HEK293 (cell line): ENCODE measurements at regions not wholly inside any gene's neighbourhood (a gene's known extent, or its start where the extent isn't known, plus 50 kb on each side); places are given as distances from the start of the nearest gene placed in this dataset.
"Not testable (repeated sequence)": the region's sequence is repeated elsewhere in the genome, so short reads cannot be mapped to it uniquely, and the experiment has no call there.

Source experiments
- CTCF ChIA-PET: fragments of 350-600 bp; formaldehyde crosslinking; extraction: SDS; loops from one replicate; lab custom pipeline; 2021; ENCODE audit warnings: antibody characterized with exemption; lab: Yijun Ruan, JAX
- POLR2A ChIA-PET: fragments of 300-600 bp; formaldehyde crosslinking; extraction: SDS; loops from one replicate; lab custom pipeline; 2020; ENCODE audit warnings: antibody characterized with exemption, inconsistent platforms; lab: Yijun Ruan, JAX
- H3K27ac ChIP-seq: fragments of 200-500 bp; sonication (Bioruptor generic); 2 replicates; pipeline ENCODE4 v1.5.1; 2014; ENCODE audit warnings: low read depth, low read length, control low read depth, inconsistent platforms; ENCODE audit errors: extremely low read depth
- H3K36me3 ChIP-seq, 2 experiments: fragments of 200-500 bp in 1 of 2; sonication (Bioruptor generic) in 1 of 2; 1 replicate in 1 of 2; 2 replicates in 1 of 2; pipeline ENCODE4 v1.5.1; 2014 to 2017; ENCODE audit warnings: inconsistent platforms in 2 of 2, low read length in 2 of 2; ENCODE audit not compliant: control insufficient read depth in 2 of 2, insufficient read depth in 1 of 2
- H3K4me1 ChIP-seq: fragments of 200-500 bp; sonication (Bioruptor generic); 2 replicates; pipeline ENCODE4 v1.5.1; 2014; ENCODE audit warnings: mild to moderate bottlenecking, low read length, inconsistent platforms; ENCODE audit not compliant: control insufficient read depth, insufficient read depth
- H3K4me3 ChIP-seq: 2 replicates; pipeline ENCODE4 v1.5.1; 2011; ENCODE audit warnings: low read depth, mild to moderate bottlenecking, control low read depth, low read length, moderate library complexity
- H3K9me3 ChIP-seq: fragments of 200-500 bp; sonication (Bioruptor generic); 2 replicates; pipeline ENCODE4 v1.5.1; 2014; ENCODE audit warnings: low read depth, low read length, inconsistent platforms; ENCODE audit not compliant: control insufficient read depth, insufficient read depth
- KLF7 ChIP-seq: fragments of 450-650 bp; formaldehyde crosslinking; IDR thresholded peaks from 2 replicates; pipeline ENCODE4 v1.5.1; 2016; ENCODE audit warnings: missing biosample characterization, missing genetic modification characterization, borderline replicate concordance
- KLF9 ChIP-seq: fragments of 450-650 bp; formaldehyde crosslinking; IDR thresholded peaks from 2 replicates; pipeline ENCODE4 v1.5.1; 2016; ENCODE audit warnings: missing biosample characterization, missing genetic modification characterization, low read depth
- OVOL3 ChIP-seq: fragments of 450-650 bp; formaldehyde crosslinking; IDR thresholded peaks from 2 replicates; pipeline ENCODE4 v1.5.1; 2016; ENCODE audit warnings: missing biosample characterization, missing genetic modification characterization
- SALL2 ChIP-seq: fragments of 450-650 bp; formaldehyde crosslinking; IDR thresholded peaks from 2 replicates; pipeline ENCODE4 v1.5.0; 2017; ENCODE audit warnings: missing biosample characterization, mild to moderate bottlenecking, missing genetic modification characterization, borderline replicate concordance
- ZBTB10 ChIP-seq: fragments of 450-650 bp; formaldehyde crosslinking; IDR thresholded peaks from 2 replicates; pipeline ENCODE4 v1.5.1; 2016; ENCODE audit warnings: missing biosample characterization, missing genetic modification characterization
- ZBTB8A ChIP-seq: fragments of 450-650 bp; formaldehyde crosslinking; IDR thresholded peaks from 2 replicates; pipeline ENCODE4 v1.5.1; 2016; ENCODE audit warnings: missing biosample characterization, missing genetic modification characterization
- ZEB2 ChIP-seq: fragments of 450-650 bp; formaldehyde crosslinking; IDR thresholded peaks from 2 replicates; pipeline ENCODE4 v1.5.1; 2016; ENCODE audit warnings: missing biosample characterization, missing genetic modification characterization
- ZNF121 ChIP-seq: fragments of 450-650 bp; formaldehyde crosslinking; IDR thresholded peaks from 2 replicates; pipeline ENCODE4 v1.5.1; 2016; ENCODE audit warnings: missing biosample characterization, missing genetic modification characterization
- ZNF155 ChIP-seq: fragments of 450-650 bp; formaldehyde crosslinking; IDR thresholded peaks from 2 replicates; pipeline ENCODE4 v1.5.1; 2016; ENCODE audit warnings: missing biosample characterization, missing genetic modification characterization
- ZNF157 ChIP-seq: fragments of 450-650 bp; formaldehyde crosslinking; IDR thresholded peaks from 2 replicates; pipeline ENCODE4 v1.5.1; 2016; ENCODE audit warnings: missing biosample characterization, missing genetic modification characterization
- ZNF202 ChIP-seq: fragments of 450-650 bp; formaldehyde crosslinking; IDR thresholded peaks from 2 replicates; pipeline ENCODE4 v1.5.1; 2016; ENCODE audit warnings: missing biosample characterization, missing genetic modification characterization, borderline replicate concordance
- ZNF23 ChIP-seq: fragments of 450-650 bp; formaldehyde crosslinking; IDR thresholded peaks from 2 replicates; pipeline ENCODE4 v1.5.1; 2016; ENCODE audit warnings: missing biosample characterization, missing genetic modification characterization, borderline replicate concordance
- ZNF248 ChIP-seq: fragments of 450-650 bp; formaldehyde crosslinking; IDR thresholded peaks from 2 replicates; pipeline ENCODE4 v1.5.1; 2017; ENCODE audit warnings: missing biosample characterization, missing genetic modification characterization
- ZNF571 ChIP-seq: fragments of 450-650 bp; formaldehyde crosslinking; IDR thresholded peaks from 2 replicates; pipeline ENCODE4 v1.5.0; 2017; ENCODE audit warnings: missing biosample characterization, missing genetic modification characterization
- ZNF580 ChIP-seq: fragments of 450-650 bp; formaldehyde crosslinking; IDR thresholded peaks from 2 replicates; pipeline ENCODE4 v1.5.1; 2016; ENCODE audit warnings: missing biosample characterization, missing genetic modification characterization
- ZNF596 ChIP-seq: fragments of 450-650 bp; IDR thresholded peaks from 2 replicates; pipeline ENCODE4 v1.5.0; 2018; ENCODE audit warnings: missing biosample characterization, mild to moderate bottlenecking, missing genetic modification characterization, moderate library complexity
- ZNF624 ChIP-seq: fragments of 450-650 bp; formaldehyde crosslinking; IDR thresholded peaks from 2 replicates; pipeline ENCODE4 v1.5.1; 2017; ENCODE audit warnings: missing biosample characterization, missing genetic modification characterization
- ZNF670 ChIP-seq: fragments of 450-650 bp; formaldehyde crosslinking; IDR thresholded peaks from 2 replicates; pipeline ENCODE4 v1.5.1; 2016; ENCODE audit warnings: missing biosample characterization, missing genetic modification characterization, low read depth
- ZNF692 ChIP-seq: fragments of 450-650 bp; formaldehyde crosslinking; IDR thresholded peaks from 2 replicates; pipeline ENCODE4 v1.5.1; 2016; ENCODE audit warnings: missing biosample characterization, missing genetic modification characterization
- ZNF701 ChIP-seq: fragments of 450-650 bp; formaldehyde crosslinking; IDR thresholded peaks from 2 replicates; pipeline ENCODE4 v1.5.1; 2016; ENCODE audit warnings: missing biosample characterization, missing genetic modification characterization
- ZNF747 ChIP-seq: fragments of 450-650 bp; formaldehyde crosslinking; IDR thresholded peaks from 2 replicates; pipeline ENCODE4 v1.5.1; 2016; ENCODE audit warnings: missing biosample characterization, missing genetic modification characterization
- ZXDB ChIP-seq: fragments of 450-650 bp; formaldehyde crosslinking; IDR thresholded peaks from 2 replicates; pipeline ENCODE4 v1.5.1; 2016; ENCODE audit warnings: missing biosample characterization, missing genetic modification characterization
- TF ChIP-seq, protein P1 (sequence below): fragments of 450-650 bp; formaldehyde crosslinking; IDR thresholded peaks from 2 replicates; pipeline ENCODE4 v1.5.1; 2017; ENCODE audit warnings: missing biosample characterization, mild to moderate bottlenecking, missing genetic modification characterization, moderate library complexity

DNA sequence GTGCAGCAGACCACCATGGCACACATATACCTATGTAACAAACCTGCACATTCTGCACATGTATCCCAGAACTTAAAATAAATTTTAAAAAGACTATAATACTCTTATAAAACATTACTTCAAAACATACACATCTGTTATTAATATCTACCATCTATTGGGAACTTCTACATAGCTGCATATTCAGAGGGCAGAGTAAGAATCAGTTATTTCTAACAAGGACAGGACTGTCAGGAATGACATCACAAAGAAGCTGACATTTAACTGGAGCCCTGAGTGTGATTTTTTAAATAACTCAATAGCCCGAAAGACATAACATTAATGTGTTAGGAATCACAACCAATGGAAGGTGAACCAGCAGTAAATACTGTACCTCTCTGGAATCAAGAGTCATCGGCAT is 276.7 kb upstream of the ECI2 start (continued):
- TF ChIP-seq ZNF692 (no peak), ZNF121 (tag by site-specific recombination) (no peak), ZNF670 (no peak), ZBTB8A (no peak), ZNF23 (tag by site-specific recombination) (no peak)
- TF ChIP-seq, all 188 proteins: peak for 0

- H3K9me3 ChIP-seq, H3K36me3 ChIP-seq, H3K4me3 ChIP-seq, H3K27ac ChIP-seq, POLR2A ChIA-PET, CTCF ChIA-PET, H3K4me1 ChIP-seq: not testable (repeated sequence)
These were observed 272.3 kb upstream of the ECI2 start for GRCh38 chr6:4407710-4408109.

DNA sequence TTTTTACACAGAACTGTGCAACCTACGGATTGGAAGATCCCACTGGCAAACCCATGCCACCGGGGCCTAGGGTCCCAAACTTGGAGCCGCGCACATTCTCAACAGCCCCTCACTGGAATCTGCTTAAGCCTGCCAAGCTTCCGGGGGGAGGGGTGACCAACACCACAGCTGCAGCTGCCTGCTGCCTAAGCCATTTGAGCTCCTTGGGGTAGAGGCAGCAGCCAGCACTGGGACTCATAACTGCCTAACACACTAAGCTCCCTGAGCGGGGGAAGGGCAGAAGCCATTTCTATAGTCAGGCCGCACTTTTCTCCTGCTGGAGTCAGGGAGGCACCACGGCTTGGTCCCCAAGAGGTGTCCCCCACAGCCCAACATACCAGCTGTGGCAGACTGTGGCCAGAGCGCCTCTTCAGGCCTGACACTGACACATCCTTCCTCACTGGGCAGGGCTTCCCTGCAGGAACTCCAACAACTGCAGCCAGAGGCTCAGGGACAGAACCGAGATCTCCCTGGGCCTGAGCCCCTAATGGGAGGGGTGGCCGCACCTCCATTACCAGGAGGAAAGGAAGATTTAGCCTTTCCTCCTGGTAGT is 270.3 kb upstream of the ECI2 start:
- no peak overlapping the region for H3K27ac ChIP-seq
- POLR2A ChIA-PET: no interaction called here
- H3K4me3 ChIP-seq: no peak overlapping the region
- no peak for TF ChIP-seq ZNF580 (tag by site-specific recombination)
- H3K9me3 ChIP-seq: no peaks in the 10 kb centered on the region
- CTCF ChIA-PET: no interaction called here
- no peaks in the 10 kb centered on the region for H3K4me1 ChIP-seq
- H3K36me3 ChIP-seq: no peaks in the 10 kb centered on the region

- TF ChIP-seq ZNF747 (tag by site-specific recombination) (no peak), ZNF248 (tag by site-specific recombination) (no peak), ZNF571 (tag by site-specific recombination) (no peak), SALL2 (tag by site-specific recombination) (no peak), ZNF624 (tag by site-specific recombination) (no peak), ZNF701 (no peak), ZXDB (no peak), ZNF202 (tag by site-specific recombination) (no peak), KLF9 (no peak), ZBTB10 (tag by site-specific recombination) (no peak), ZNF155 (no peak), ZEB2 (tag by site-specific recombination) (no peak), ZNF157 (no peak), OVOL3 (tag by site-specific recombination) (no peak), KLF7 (tag by site-specific recombination) (no peak), ZNF596 (tag by site-specific recombination) (no peak)
- TF ChIP-seq, protein P1, sequence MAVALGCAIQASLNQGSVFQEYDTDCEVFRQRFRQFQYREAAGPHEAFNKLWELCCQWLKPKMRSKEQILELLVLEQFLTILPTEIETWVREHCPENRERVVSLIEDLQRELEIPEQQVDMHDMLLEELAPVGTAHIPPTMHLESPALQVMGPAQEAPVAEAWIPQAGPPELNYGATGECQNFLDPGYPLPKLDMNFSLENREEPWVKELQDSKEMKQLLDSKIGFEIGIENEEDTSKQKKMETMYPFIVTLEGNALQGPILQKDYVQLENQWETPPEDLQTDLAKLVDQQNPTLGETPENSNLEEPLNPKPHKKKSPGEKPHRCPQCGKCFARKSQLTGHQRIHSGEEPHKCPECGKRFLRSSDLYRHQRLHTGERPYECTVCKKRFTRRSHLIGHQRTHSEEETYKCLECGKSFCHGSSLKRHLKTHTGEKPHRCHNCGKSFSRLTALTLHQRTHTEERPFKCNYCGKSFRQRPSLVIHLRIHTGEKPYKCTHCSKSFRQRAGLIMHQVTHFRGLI: no peak
- TF ChIP-seq, all 188 proteins: peak for 0
- no peak overlapping the region for H3K27ac ChIP-seq
- no peaks in the 10 kb centered on the region for H3K4me1 ChIP-seq
- H3K4me3 ChIP-seq: no peak overlapping the region
- ChIA-PET CTCF (no interaction called here), POLR2A (no interaction called here)
- H3K36me3 ChIP-seq: no peaks in the 10 kb centered on the region
- no peaks in the 10 kb centered on the region for H3K9me3 ChIP-seq
These were observed 269.0 kb upstream of the ECI2 start for GRCh38 chr6:4404415-4404814.
